Neural progenitor cell (in vitro differentiated cells): ENCODE measurements at regions not wholly inside any gene's neighbourhood (a gene's known extent, or its start where the extent isn't known, plus 50 kb on each side); places are given as distances from the start of the nearest gene placed in this dataset.
A peak's percentile ranks its signal among the peaks of the same experiment; 100 is the strongest.

Experiments used
- DNase-seq: peaks from one replicate; pipeline ENCODE4 v3.0.0-alpha.2; 2016; ENCODE audit warnings: low spot score
- H2AFZ ChIP-seq: fragments of 200-600 bp; sonication (generic); replicated peaks from 2 replicates; pipeline ENCODE4 v1.6.1; 2016; ENCODE audit warnings: antibody characterized with exemption
- H3F3A ChIP-seq: fragments of 200-600 bp; sonication (generic); 2 replicates; pipeline ENCODE4 v1.6.1; 2016; ENCODE audit warnings: antibody characterized with exemption, low read depth
- H3K27ac ChIP-seq: fragments of 200-600 bp; sonication (generic); 2 replicates; pipeline ENCODE4 v1.5.1; 2016; ENCODE audit warnings: mild to moderate bottlenecking
- H3K27me3 ChIP-seq: fragments of 200-600 bp; sonication (generic); 2 replicates; pipeline ENCODE4 v1.6.1; 2016; ENCODE audit warnings: mild to moderate bottlenecking, moderate library complexity
- H3K36me3 ChIP-seq: fragments of 200-600 bp; sonication (generic); 2 replicates; pipeline ENCODE4 v1.5.1; 2016
- H3K4me1 ChIP-seq: fragments of 200-600 bp; sonication (generic); 2 replicates; pipeline ENCODE4 v1.6.1; 2016; ENCODE audit warnings: mixed run types
- H3K4me2 ChIP-seq: fragments of 200-600 bp; sonication (generic); 2 replicates; pipeline ENCODE4 v1.6.1; 2016
- H3K4me3 ChIP-seq: fragments of 200-600 bp; sonication (generic); 2 replicates; pipeline ENCODE4 v1.5.1; 2016
- H3K79me2 ChIP-seq: fragments of 200-600 bp; sonication (generic); 2 replicates; pipeline ENCODE4 v1.6.1; 2016; ENCODE audit warnings: low read depth
- H3K9ac ChIP-seq: fragments of 200-600 bp; sonication (generic); 2 replicates; pipeline ENCODE4 v1.6.1; 2016
- H3K9me3 ChIP-seq: fragments of 200-600 bp; sonication (generic); 2 replicates; pipeline ENCODE4 v1.5.1; 2016; ENCODE audit warnings: low read depth
- H4K20me1 ChIP-seq: fragments of 200-600 bp; sonication (generic); 2 replicates; pipeline ENCODE4 v1.6.1; 2016; ENCODE audit warnings: low read depth
- H3K27ac Mint-ChIP-seq: 3 replicates; pipeline ENCODE4 v1.8.0; 2021; ENCODE audit warnings: mixed read lengths
- H3K27me3 Mint-ChIP-seq: 2 replicates; pipeline ENCODE4 v1.8.0; 2022; ENCODE audit warnings: low read depth, mild to moderate bottlenecking, inconsistent platforms, moderate library complexity, mixed read lengths; ENCODE audit not compliant: insufficient read depth
- H3K36me3 Mint-ChIP-seq: 3 replicates; pipeline ENCODE4 v1.8.0; 2021; ENCODE audit warnings: mixed read lengths
- H3K4me1 Mint-ChIP-seq: 3 replicates; pipeline ENCODE4 v1.8.0; 2021; ENCODE audit warnings: mixed read lengths
- H3K4me3 Mint-ChIP-seq: 3 replicates; pipeline ENCODE4 v1.8.0; 2021; ENCODE audit warnings: mild to moderate bottlenecking, moderate library complexity, mixed read lengths
- H3K9me3 Mint-ChIP-seq: 3 replicates; pipeline ENCODE4 v1.8.0; 2020; ENCODE audit warnings: mixed read lengths
- CTCF ChIP-seq: fragments of 200-600 bp; sonication (generic); IDR thresholded peaks from 2 replicates; pipeline ENCODE4 v1.5.1; 2017; ENCODE audit warnings: antibody characterized with exemption, mild to moderate bottlenecking
- EZH2 ChIP-seq: fragments of 200-600 bp; sonication (generic); IDR thresholded peaks from 2 replicates; pipeline ENCODE4 v1.6.1; 2017; ENCODE audit warnings: antibody characterized with exemption, mild to moderate bottlenecking, moderate library complexity
- EZH2phosphoT487 ChIP-seq: fragments of 200-600 bp; sonication (generic); IDR thresholded peaks from 2 replicates; pipeline ENCODE4 v1.6.1; 2017; ENCODE audit warnings: antibody characterized with exemption

GRCh38 chr2:236991874-236992273 lies 93.8 kb upstream of the COPS8 start:
- TF ChIP-seq EZH2phosphoT487 = no peak
- TF ChIP-seq CTCF = no peak
- no peak for TF ChIP-seq EZH2
- Histone ChIP-seq H3K27me3 (no peaks in the 10 kb centered on the region), H4K20me1 (no peaks in the 10 kb centered on the region), H3K27ac (no peak overlapping the region), H3K9ac (no peak overlapping the region), H2AFZ (no peak overlapping the region), H3K36me3 (no peaks in the 10 kb centered on the region), H3K9me3 (no peaks in the 10 kb centered on the region), H3K79me2 (no peaks in the 10 kb centered on the region), H3F3A (no peaks in the 10 kb centered on the region), H3K4me3 (no peak overlapping the region), H3K4me2 (no peak overlapping the region), H3K4me1 (peaks cover 38% of the 10 kb centered on the region)
- DNase-seq = no peak
- Mint-ChIP-seq H3K36me3 (no peaks in the 10 kb centered on the region), H3K4me1 (peaks cover 36% of the 10 kb centered on the region), H3K4me3 (no peak overlapping the region), H3K27ac (no peak overlapping the region), H3K27me3 (peaks cover 6% of the 10 kb centered on the region), H3K9me3 (no peaks in the 10 kb centered on the region)

- Histone ChIP-seq H3K36me3 (no peaks in the 10 kb centered on the region), H3F3A (no peaks in the 10 kb centered on the region), H3K4me3 (no peak overlapping the region), H3K9me3 (no peaks in the 10 kb centered on the region), H4K20me1 (no peaks in the 10 kb centered on the region), H3K4me2 (no peak overlapping the region), H3K27me3 (no peaks in the 10 kb centered on the region), H3K9ac (no peak overlapping the region), H3K4me1 (peaks cover 45% of the 10 kb centered on the region), H3K79me2 (no peaks in the 10 kb centered on the region), H2AFZ (no peak overlapping the region), H3K27ac (no peak overlapping the region)
- Mint-ChIP-seq H3K27me3 (peaks cover 6% of the 10 kb centered on the region), H3K9me3 (no peaks in the 10 kb centered on the region), H3K4me1 (peaks cover 37% of the 10 kb centered on the region), H3K36me3 (no peaks in the 10 kb centered on the region), H3K27ac (peak overlapping the region; percentile 42), H3K4me3 (no peak overlapping the region)
- TF ChIP-seq EZH2phosphoT487 = no peak
- no peak for TF ChIP-seq CTCF
- TF ChIP-seq EZH2 = no peak
- DNase-seq = no peak
Observed at GRCh38 chr2:236993286-236993685, 92.4 kb upstream of the COPS8 start.

GRCh38 chr2:236994361-236994760 lies 91.3 kb upstream of the COPS8 start:
- Histone ChIP-seq H3K4me2 (no peak overlapping the region), H3K36me3 (no peaks in the 10 kb centered on the region), H3K4me1 (peaks cover 45% of the 10 kb centered on the region), H3K79me2 (no peaks in the 10 kb centered on the region), H4K20me1 (no peaks in the 10 kb centered on the region), H3K27me3 (no peaks in the 10 kb centered on the region), H3K9me3 (no peaks in the 10 kb centered on the region), H3F3A (no peaks in the 10 kb centered on the region), H3K4me3 (no peak overlapping the region), H3K27ac (no peak overlapping the region), H2AFZ (no peak overlapping the region), H3K9ac (no peak overlapping the region)
- Mint-ChIP-seq H3K36me3 (no peaks in the 10 kb centered on the region), H3K27me3 (peaks cover 6% of the 10 kb centered on the region), H3K4me3 (no peak overlapping the region), H3K27ac (no peak overlapping the region), H3K9me3 (no peaks in the 10 kb centered on the region), H3K4me1 (peaks cover 29% of the 10 kb centered on the region)
- no peak for DNase-seq
- TF ChIP-seq CTCF (no peak), EZH2phosphoT487 (no peak), EZH2 (no peak)
